ENCODE measurements at regions not wholly inside any gene's neighbourhood (a gene's known extent, or its start where the extent isn't known, plus 50 kb on each side); places are given as distances from the start of the nearest gene placed in this dataset.

DNA sequence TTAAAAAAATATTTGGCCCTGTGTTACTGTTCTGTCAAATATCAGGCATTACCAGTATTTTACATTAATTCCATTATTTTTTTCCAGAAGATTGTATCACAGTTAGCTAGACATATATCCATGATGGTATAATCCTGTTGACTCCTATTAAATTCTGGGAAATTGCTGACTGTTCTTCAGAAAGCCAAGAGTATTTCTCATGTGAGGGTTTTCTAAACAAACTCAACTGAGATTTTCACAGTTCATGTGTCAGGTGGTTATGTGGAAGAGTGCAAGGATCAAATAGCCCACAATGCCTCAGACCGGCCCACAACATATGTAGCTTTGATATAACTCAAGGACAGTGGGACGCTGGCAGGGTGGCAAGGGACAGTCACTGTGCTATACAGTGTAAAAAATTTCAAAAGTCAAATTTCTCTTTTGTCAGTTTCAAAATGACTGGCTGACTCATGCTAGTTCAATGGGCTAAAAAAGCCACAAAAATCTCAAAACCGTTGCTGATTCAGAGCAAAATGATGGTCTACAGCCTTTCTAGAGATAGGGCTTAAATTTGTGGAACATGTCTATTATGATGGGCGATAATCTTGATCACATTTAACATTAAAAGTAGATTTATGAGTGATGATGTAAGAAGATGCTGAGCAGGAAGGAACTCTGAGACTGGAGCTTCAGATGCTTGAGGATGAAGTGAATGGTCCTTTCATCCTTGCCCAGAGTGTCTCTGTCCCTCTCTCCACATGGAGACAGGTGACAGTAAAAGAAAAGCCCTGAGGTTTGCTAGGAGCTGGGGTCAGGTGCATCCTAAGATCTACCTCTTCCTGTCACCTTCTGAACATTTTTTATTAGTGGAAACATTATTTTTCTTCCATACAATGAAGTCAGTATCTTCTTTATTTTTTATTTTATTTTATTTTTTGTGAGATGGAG is 175.8 kb upstream of the PIEZO2 start (continued):
- TF ChIP-seq, protein P1, sequence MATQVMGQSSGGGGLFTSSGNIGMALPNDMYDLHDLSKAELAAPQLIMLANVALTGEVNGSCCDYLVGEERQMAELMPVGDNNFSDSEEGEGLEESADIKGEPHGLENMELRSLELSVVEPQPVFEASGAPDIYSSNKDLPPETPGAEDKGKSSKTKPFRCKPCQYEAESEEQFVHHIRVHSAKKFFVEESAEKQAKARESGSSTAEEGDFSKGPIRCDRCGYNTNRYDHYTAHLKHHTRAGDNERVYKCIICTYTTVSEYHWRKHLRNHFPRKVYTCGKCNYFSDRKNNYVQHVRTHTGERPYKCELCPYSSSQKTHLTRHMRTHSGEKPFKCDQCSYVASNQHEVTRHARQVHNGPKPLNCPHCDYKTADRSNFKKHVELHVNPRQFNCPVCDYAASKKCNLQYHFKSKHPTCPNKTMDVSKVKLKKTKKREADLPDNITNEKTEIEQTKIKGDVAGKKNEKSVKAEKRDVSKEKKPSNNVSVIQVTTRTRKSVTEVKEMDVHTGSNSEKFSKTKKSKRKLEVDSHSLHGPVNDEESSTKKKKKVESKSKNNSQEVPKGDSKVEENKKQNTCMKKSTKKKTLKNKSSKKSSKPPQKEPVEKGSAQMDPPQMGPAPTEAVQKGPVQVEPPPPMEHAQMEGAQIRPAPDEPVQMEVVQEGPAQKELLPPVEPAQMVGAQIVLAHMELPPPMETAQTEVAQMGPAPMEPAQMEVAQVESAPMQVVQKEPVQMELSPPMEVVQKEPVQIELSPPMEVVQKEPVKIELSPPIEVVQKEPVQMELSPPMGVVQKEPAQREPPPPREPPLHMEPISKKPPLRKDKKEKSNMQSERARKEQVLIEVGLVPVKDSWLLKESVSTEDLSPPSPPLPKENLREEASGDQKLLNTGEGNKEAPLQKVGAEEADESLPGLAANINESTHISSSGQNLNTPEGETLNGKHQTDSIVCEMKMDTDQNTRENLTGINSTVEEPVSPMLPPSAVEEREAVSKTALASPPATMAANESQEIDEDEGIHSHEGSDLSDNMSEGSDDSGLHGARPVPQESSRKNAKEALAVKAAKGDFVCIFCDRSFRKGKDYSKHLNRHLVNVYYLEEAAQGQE (IDR thresholded peaks at IDR 0.05; ENCODE audit: borderline replicate concordance): no peak
- TF ChIP-seq, protein P1 (CRISPR knock-in tag; IDR thresholded peaks at IDR 0.05; ENCODE audit: low read depth): no peak
- TF ChIP-seq, protein P2, sequence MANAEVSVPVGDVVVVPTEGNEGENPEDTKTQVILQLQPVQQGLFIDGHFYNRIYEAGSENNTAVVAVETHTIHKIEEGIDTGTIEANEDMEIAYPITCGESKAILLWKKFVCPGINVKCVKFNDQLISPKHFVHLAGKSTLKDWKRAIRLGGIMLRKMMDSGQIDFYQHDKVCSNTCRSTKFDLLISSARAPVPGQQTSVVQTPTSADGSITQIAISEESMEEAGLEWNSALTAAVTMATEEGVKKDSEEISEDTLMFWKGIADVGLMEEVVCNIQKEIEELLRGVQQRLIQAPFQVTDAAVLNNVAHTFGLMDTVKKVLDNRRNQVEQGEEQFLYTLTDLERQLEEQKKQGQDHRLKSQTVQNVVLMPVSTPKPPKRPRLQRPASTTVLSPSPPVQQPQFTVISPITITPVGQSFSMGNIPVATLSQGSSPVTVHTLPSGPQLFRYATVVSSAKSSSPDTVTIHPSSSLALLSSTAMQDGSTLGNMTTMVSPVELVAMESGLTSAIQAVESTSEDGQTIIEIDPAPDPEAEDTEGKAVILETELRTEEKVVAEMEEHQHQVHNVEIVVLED (CRISPR knock-in tag; IDR thresholded peaks at IDR 0.05): no peak
- TF ChIP-seq BDP1 (IDR thresholded peaks at IDR 0.05; ENCODE audit: insufficient read depth, insufficient read length) (no peak), NFIC (IDR thresholded peaks at IDR 0.05) (no peak), MYBL2 (IDR thresholded peaks at IDR 0.05; ENCODE audit: low read depth) (no peak), MYBL2 (CRISPR knock-in tag; IDR thresholded peaks at IDR 0.05; ENCODE audit: borderline replicate concordance) (no peak), KHSRP (IDR thresholded peaks at IDR 0.05) (no peak), SFPQ (IDR thresholded peaks at IDR 0.05; ENCODE audit: low read depth, low read length) (no peak), ZBTB34 (CRISPR knock-in tag; IDR thresholded peaks at IDR 0.05) (no peak), ZNF764 (CRISPR knock-in tag; IDR thresholded peaks at IDR 0.05; ENCODE audit: low read depth) (no peak), TFAP4 (CRISPR knock-in tag; IDR thresholded peaks at IDR 0.05; ENCODE audit: borderline replicate concordance) (no peak), SOX6 (IDR thresholded peaks at IDR 0.05) (no peak)

All from K562 (cell line).